NCI-H1092 (cell line): ENCODE measurements at regions not wholly inside any gene's neighbourhood (a gene's known extent, or its start where the extent isn't known, plus 50 kb on each side); places are given as distances from the start of the nearest gene placed in this dataset.

Experiments
- DNase-seq: peaks from one replicate; lab custom pipeline; 2025; lab: John Stamatoyannopoulos, UW

GRCh38 chr4:189377569-189377968 is 563.1 kb upstream of the FRG1 start:
- DNase-seq, result no peak

GRCh38 chr4:189385098-189385497 is 555.6 kb upstream of the FRG1 start:
- DNase-seq, result no peak

GRCh38 chr4:189385579-189385978 is 555.1 kb upstream of the FRG1 start:
- DNase-seq, result no peak

GRCh38 chr4:189396435-189396834 is 544.2 kb upstream of the FRG1 start:
- DNase-seq, result no peak

GRCh38 chr4:189404271-189404670 is 536.4 kb upstream of the FRG1 start:
- DNase-seq, result no peak

GRCh38 chr4:189409158-189409557 is 531.5 kb upstream of the FRG1 start:
- no peak for DNase-seq

GRCh38 chr4:189414021-189414420 is 526.7 kb upstream of the FRG1 start:
- no peak for DNase-seq

GRCh38 chr4:189420572-189420971 is 520.1 kb upstream of the FRG1 start:
- no peak for DNase-seq

- no peak for DNase-seq
These were observed 504.5 kb upstream of the FRG1 start for GRCh38 chr4:189436207-189436606.

- DNase-seq, result no peak
These were observed 500.0 kb upstream of the FRG1 start for GRCh38 chr4:189440716-189441115.

GRCh38 chr4:189443341-189443740 is 497.3 kb upstream of the FRG1 start:
- DNase-seq, result no peak

GRCh38 chr4:189445613-189446012 is 495.1 kb upstream of the FRG1 start:
- DNase-seq, result no peak

- DNase-seq, result no peak
These were observed 476.9 kb upstream of the FRG1 start for GRCh38 chr4:189463734-189464133.

GRCh38 chr4:189494407-189494806 is 446.3 kb upstream of the FRG1 start:
- DNase-seq, result no peak

- DNase-seq, result peak; percentile 3
These were observed 443.2 kb upstream of the FRG1 start for GRCh38 chr4:189497516-189497915.

- DNase-seq, result no peak
These were observed 442.7 kb upstream of the FRG1 start for GRCh38 chr4:189497996-189498395.

GRCh38 chr4:189498457-189498856 is 442.2 kb upstream of the FRG1 start:
- no peak for DNase-seq

GRCh38 chr4:189499696-189500095 is 441.0 kb upstream of the FRG1 start:
- no peak for DNase-seq

- DNase-seq, result no peak
These were observed 439.7 kb upstream of the FRG1 start for GRCh38 chr4:189500970-189501369.

- no peak for DNase-seq
These were observed 437.7 kb upstream of the FRG1 start for GRCh38 chr4:189502841-189503435.

- no peak for DNase-seq
These were observed 436.5 kb upstream of the FRG1 start for GRCh38 chr4:189504220-189504619.

- no peak for DNase-seq
These were observed 435.3 kb upstream of the FRG1 start for GRCh38 chr4:189505380-189505779.

- no peak for DNase-seq
These were observed 434.6 kb upstream of the FRG1 start for GRCh38 chr4:189506080-189506479.

GRCh38 chr4:189507060-189507459 is 433.6 kb upstream of the FRG1 start:
- no peak for DNase-seq

- DNase-seq, result no peak
These were observed 430.1 kb upstream of the FRG1 start for GRCh38 chr4:189510601-189511000.
